HG03354 (cell line): ENCODE measurements at regions not wholly inside any gene's neighbourhood (a gene's known extent, or its start where the extent isn't known, plus 50 kb on each side); places are given as distances from the start of the nearest gene placed in this dataset.

ENCODE experiments used
- ATAC-seq: cut with Tn5 transposase; IDR thresholded peaks from one replicate; pipeline ENCODE4 v1.9.1; 2021; ENCODE audit warnings: mild to moderate bottlenecking; ENCODE audit not compliant: unreplicated experiment, poor library complexity, severe bottlenecking

DNA sequence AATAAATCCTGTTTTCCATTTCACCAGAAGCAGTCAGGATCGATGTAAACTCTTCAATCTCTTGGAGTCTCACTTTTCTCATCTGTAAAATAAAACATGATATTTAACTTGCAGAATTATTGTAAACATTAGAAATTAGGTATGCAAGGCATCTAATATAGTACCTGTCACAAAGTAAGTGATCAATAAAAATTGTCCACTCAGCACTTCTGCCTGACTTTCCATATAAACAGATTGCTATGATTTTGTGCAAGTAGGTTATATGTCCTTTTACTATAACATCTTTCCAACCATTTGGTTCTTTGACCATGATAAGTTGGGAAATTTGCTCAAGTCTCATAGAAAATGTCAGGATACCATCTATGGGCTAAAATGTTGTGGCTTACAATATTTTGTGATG lies 148.8 kb upstream of the MTAP start:
- no peak for ATAC-seq

DNA sequence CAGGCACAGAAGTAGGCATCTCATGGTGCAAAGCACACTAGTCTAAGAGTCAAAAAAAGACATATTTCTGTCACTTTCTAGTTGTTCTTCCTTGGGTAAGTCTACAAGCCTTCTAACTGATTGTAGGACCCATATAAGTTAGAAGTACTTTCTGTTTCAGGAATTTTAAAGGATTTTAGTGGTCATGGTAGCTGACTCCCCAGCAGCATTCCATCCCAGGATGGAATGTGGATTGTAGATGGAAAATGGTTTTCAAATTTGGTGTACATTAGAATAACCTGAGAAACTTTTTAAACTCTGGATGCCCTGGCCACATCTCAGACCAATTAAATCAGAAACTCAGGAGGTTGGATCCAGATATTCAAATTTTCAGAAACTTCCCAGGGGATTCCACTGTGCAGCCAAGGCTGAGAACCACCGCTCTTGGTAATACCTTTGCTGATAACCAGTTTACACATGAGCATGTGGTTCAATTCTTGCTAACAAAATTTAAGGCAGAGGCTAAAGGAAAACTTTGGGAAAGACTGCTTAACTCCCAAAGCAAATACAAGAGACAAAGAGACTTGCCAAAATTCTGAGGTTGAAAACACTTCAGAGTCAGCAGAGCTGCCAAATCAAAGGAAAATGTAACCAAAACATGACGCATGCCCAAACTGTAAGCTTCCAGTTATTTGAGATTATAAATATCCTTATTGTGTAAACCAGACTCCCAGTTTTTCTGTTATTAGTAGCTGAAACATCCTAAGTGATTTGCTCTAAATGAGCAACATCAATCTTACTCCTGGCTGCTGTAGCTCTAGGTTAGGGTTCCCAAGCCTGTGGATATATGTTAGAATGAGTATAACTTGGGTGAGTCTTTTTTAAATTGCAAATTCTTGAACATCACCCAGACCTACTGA lies 145.4 kb upstream of the MTAP start:
- no peak for ATAC-seq

DNA sequence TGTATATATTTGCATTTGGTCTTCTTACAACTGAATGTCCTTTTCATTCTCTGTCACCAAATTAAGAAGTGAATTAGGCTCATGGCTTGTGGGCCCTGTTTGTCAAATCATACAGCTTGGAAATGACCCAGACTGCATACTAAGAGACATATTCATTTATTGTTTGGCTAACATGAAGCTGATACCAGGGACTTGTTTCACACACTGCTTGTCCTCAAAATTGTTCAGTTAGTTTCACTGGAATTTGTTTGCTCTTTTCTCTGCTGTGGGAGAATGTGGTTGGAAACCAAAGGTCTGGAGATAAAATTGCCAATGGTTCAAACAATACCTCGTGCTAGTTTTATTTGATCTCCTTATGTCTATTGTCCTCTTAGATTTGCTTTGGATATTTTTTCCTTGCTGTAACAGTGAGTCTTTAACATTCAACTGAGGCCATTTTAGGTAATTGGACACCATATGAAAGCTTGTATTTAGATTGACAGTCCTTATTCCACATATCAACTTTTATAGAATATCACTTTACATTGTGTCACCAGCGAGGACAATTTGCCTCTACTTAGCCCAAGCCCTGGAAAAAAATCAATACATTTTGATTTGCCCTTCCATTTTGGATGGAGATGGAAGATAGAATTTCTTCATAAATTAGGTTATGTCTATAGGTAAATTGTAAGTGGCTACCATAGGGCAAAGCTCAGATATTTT lies 144.3 kb upstream of the MTAP start:
- ATAC-seq: no peak

DNA sequence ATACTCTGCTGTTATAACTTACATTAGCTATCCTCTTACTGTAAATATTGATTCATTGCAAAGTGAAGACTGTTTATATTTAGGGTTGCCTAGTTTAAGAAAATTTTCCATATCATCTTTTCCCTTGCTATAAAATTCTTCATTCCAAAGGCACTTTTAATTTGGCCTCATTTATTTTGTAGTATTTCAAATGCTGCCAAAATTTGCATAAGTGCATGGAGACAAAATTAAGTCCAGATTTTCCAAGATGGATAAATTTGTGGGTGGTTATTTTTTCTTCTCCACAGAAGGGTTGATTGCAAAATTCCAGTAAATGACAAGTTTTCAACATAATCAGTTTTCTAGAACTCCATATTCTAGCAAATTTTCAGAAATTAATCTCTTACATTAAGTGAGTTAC lies 141.5 kb upstream of the MTAP start:
- ATAC-seq: no peak

DNA sequence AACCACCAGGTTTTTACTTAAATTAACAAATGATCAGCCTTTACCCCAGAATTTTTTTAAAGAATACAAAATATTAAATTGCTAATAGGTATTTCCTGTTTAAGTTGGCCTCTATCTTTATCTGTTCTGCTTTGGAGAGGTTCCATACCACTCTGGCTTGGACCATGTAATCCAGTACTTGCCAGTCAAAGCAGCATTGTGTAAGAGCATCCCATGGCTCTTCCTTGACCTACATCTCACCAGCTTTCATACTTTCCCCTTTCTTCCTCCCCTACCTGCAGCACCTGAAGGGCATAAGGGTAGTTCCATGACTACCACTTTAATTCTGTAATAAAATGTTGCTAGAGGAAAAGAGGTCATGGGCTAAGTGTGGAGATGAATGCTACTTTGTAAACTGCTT lies 140.8 kb upstream of the MTAP start:
- ATAC-seq: no peak

DNA sequence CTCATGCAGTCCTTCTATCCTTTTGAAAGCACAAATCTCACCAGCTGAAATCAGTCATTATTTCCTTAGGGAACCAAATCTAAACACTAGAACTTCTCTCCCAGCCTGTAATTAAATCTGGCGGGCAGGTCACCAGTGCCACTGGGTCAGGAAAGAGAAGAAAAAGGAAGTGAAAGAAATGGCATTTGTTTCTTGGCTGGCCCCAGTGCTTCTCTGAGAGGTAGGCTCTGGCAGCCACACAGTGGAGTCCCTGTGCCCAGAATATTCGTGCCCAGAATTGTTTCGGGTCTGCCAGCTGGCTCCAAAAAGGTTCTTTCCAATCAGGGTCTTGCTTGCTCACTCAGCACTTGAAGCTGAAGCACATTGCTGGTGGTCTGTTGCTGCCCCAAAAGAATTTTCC lies 133.9 kb upstream of the MTAP start:
- ATAC-seq: no peak

DNA sequence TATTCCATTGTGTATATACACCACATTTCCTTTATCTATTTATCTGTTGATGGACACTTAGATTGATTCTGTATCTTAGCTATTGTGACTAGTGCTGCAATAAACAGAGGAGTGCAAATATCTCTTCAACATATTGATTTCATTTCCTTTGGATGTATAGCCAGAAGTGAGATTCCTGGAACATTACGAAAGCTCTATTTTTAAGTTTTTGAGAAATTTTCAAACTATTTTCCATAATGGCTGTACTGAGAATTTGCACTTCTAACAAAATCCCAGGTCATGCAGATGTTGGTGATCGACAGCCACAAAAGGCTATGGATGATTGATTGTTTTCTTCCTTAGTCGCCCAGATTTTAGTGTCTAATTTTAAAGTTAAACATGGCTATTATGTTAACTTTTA lies 132.7 kb upstream of the MTAP start:
- no peak for ATAC-seq

DNA sequence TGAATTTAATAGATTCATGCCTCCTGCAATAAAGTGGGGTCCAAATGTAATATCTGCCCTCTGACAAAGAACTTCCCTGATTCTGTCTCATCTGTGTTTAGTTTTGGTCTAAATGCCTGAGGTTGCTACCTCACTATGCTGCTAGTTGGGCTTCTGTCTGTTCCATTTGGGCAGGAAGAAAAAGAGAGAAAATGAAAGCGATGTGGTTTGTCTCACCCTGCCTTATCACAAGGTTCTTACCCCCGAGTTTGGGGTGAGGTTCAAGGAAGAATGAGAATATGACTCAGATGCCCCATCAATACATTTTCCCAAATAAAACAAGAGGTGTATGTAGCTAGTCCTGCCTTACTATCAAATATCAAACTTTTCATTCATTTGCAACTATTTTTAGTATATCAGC lies 132.1 kb upstream of the MTAP start:
- ATAC-seq: no peak

DNA sequence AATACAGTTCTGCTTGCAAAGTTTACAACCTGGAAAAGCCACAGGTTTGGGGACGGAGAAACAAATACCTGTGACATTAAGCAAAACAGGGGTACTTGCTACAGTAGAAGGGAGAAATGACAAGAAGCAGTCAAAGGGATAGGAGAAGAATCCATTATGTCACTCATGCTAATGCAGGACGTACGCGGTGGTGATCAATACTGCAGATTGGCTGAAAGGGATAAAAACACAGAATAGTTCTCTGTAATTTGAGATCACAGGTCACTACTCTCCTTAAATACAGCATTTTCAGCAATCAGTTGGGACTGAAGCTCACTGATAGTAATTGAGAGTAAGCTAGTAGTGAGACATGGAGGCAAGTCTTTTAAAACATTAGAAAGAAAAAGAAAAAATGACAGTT lies 130.3 kb upstream of the MTAP start:
- no peak for ATAC-seq

DNA sequence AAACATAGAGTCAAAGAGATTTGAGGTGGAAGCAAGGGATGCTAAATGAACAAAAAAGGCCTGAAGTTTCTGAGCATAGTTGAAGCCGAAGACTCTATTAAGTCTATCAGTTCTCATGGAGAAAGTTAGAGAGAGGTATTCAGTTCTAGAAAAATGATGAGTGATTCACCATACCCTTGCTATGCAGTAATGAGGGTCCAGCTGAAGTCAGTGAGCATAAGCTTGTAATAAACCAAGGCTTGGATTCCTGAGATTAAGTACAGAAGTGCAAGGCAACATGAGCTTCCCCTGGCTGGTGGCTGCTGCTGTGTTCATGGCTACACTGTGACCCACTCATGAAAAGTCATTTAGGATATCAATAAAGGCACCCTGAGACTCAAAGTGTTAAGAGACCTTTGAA lies 129.7 kb upstream of the MTAP start:
- ATAC-seq: no peak

DNA sequence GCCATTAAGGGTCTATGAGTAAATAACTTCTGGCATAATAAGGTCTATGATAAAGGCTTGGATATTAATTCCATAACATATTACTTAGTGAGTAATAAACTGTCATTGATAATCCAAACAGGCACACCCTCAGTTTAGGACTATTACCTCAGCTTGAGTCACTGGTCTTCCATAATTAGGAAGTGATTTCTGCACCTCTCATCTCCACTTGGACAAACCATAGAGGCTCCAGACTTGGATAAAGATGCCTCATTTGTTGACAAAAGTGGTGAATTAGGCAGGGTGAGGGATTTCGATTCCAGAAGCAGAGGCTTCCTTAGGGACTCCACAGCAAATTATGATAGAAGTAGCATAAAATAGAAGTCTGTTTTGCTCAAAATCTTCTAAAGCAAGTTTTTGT lies 127.5 kb upstream of the MTAP start:
- no peak for ATAC-seq

DNA sequence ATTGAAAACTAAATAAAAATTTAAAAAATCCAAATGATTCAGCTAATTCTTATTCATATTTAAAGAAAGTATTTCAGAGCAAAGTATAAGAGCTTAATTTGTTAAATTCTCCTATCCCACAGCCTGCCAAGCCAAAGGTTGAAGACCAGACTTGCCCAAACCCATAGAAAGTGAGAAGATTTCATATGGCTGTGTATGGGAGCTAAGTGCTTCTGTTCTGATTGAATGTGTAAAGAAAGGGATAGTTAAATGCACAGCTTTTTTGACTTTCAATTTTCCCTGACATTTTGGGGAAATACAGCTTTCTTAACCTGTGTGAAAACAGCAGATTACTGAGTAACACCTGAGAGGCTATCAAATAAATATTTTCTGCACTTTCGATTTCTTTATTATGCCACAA lies 125.0 kb upstream of the MTAP start:
- ATAC-seq: no peak

DNA sequence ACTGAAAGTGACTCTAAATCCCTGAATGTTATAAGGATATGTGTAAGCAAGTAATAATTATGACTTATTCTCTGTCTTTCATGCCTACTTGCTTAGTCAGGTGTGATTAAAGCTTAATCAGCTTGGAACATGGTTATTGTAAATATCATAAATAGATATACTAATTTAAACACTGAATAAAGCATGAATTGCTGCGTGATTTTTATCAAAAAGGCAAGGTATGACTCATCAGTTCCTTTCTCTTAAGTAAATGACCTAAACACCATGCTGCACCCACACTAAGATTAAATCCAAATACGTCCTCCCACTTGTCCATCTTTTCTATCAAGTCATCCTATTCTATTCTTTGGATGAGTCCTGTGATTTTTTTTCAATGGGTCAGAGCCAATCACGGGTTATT lies 124.6 kb upstream of the MTAP start:
- no peak for ATAC-seq

DNA sequence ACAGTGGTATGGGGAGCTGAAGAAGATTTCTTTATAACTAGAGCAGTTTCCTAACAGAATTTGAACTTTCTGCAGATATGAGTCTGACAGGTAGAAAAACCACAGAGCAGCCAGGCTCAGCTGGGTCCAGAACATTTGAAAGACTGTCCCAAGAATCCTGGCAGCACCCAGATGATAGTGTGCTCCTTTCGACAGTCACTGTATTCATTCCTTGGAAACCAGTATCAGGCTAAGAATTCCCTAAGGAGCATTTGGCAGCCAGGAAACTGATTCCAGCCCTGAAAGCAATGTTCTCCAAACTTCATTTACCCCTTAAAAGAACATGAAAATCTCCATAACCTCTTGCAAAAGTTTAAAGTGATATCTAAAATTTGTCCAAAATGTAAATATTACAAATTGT lies 123.0 kb upstream of the MTAP start:
- ATAC-seq: no peak

DNA sequence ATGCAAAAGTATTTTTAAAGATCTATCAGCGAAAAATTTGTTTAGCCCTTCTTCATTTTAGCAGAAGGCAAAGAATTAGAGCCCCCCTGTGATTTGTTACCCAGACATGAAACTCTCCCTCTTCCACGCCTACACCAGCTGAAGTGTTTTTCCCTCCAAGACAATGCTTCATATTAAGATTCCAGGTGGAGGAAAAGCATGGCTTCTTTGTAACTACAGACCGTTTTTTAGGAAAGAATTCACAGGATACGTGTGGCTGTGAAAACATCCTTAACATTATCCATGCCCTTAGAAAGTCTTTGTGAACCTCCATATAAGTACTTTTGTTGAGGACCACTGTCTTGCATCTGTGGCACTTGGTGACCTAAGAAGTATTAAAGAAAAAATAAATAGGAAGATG lies 121.8 kb upstream of the MTAP start:
- no peak for ATAC-seq

DNA sequence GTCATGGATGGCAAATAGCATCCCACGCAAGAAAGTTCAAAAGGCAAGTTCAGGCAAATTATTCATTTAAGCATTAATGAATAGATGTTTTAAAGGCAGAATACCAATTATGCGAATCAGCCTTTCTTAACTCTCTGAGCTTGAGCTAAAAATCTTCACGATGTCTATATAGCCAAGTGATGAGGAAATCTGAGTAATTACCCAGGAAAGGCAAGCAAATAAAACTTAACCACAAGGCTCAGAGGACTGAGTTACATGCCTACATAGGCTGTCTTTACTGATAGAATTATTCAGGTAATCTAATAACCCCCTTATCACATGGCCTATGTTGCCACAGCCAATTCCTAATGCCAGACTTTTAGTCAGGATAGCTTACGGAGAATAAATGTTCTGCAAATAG lies 120.8 kb upstream of the MTAP start:
- no peak for ATAC-seq

DNA sequence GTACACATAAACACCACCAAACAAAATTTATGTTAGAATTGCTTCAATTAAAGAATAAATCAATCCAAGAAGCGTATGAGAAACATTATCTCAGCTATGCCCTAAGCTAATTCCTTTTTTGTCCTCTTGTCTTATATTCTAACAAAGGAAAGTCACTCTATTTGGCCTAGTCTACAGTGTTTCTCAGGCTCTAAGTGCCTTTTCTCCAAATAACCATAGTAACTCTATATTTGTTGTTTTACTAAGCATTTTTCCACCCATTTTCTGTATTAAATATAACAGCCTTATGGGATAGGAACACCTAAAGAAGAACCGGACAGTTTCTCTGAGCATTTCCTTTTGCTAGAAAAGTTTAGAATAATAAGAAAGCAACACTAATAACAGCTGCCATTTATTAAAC lies 120.1 kb upstream of the MTAP start:
- ATAC-seq: no peak

DNA sequence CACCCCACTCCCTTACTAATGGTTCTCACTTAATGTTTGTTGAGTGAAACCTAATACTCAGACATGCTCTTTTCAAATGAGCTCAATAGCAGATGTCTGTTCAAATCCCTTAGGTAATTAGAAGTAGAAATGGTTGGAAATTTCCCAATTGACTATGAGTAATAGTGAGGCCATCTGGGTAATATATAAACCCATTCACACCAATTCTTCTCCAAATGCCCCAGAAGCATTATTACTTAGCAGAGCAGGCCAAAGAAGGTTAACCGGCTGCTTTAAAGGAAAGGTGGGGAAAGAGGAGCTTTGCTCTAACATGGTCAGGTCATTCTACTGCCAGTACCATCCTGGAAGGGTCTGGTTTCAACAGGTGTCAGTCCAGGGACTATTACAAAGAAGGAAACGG lies 119.5 kb upstream of the MTAP start:
- ATAC-seq: no peak

DNA sequence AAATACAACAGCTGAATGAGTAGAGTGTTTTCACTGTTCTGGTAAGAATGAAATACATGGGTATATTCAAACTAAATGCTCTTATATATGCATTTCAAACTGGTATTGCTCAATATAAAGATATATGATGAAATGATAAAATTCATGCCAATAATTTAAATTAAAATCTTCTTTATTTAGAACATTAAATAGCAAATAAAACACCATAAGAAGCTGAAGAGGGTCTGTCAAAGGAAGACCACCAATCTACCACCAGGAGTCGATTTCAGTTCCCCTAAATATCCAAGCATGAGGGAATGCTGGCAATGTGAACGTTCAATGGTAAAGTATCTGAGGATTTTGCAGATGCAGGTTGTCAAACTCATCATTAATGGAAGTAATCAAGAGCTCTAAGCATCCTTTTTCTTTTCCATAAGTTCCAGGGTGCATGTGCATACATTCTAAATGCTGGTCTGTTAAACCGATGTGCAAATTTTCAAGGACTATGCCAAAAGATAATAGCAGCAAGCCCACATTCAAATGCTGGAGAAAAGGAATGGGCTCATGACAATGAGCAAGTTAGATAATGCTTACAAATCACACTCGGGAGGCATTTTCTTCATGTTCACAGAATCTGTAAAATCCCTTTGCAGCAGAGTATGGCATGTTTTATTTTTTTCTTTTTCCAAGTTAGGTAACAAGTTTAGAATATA lies 118.8 kb upstream of the MTAP start:
- no peak for ATAC-seq

DNA sequence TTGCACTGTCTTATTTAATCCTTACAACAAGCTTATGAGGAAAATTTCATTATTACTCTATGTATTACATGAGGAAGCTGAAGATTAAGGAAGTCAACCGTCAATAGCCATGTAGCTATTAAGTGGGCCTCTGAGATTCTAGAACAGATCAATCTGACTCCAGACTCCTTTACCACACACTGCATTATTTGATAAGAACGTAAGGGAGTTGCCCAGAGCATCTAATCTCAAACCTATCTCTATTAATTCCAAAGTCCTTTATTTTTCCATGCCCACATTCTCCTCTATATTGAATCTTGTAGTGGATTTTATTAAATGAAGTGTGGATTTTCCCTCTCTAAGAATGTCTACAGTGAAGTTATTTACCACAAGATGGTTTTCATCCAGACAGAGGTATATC lies 118.2 kb upstream of the MTAP start:
- no peak for ATAC-seq

DNA sequence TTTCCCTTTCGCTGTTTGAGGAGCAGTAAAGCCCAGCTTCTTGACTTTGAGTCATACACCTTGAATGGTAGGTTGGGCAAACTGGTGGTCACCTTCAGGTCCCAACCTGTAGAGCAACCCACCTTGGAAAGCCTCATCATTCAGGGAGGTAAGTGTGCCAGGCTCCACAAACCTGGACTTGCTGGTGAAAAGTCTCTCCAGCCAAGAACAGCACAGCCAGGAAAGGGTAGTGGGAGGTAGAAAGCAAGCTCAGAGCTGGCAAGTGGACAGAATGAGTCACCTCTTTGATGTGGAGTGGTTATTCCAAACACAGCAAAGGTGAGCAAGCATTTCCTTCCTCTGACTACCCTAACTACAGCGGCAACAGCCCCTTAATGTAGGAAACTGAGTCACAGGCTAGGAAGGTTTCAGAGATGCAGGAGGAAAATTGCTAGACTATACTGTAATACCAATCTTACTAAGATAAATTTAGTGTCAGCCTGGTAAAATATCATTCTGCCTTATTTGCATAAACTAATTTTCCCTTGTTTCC lies 117.5 kb upstream of the MTAP start:
- no peak for ATAC-seq
